HG02970 (cell line): ENCODE measurements at regions not wholly inside any gene's neighbourhood (a gene's known extent, or its start where the extent isn't known, plus 50 kb on each side); places are given as distances from the start of the nearest gene placed in this dataset.

Source experiments
- ATAC-seq: cut with Tn5 transposase; IDR thresholded peaks from one replicate; pipeline ENCODE4 v1.9.1; 2021; ENCODE audit warnings: mild to moderate bottlenecking, moderate library complexity, moderate number of reproducible peaks; ENCODE audit not compliant: unreplicated experiment, low FRiP score

GRCh38 chr3:25119682-25120081 is 308.4 kb upstream of the RARB start:
- ATAC-seq, result no peak

- no peak for ATAC-seq
Measured at GRCh38 chr3:25120665-25121064, 307.4 kb upstream of the RARB start.

- no peak for ATAC-seq
Measured at GRCh38 chr3:25125201-25125600, 302.9 kb upstream of the RARB start.

GRCh38 chr3:25128735-25129134 is 299.3 kb upstream of the RARB start:
- ATAC-seq, result no peak

GRCh38 chr3:25130724-25131520 is 297.1 kb upstream of the RARB start:
- no peak for ATAC-seq

GRCh38 chr3:25133588-25133987 is 294.5 kb upstream of the RARB start:
- ATAC-seq, result no peak

- no peak for ATAC-seq
Measured at GRCh38 chr3:25137606-25138005, 290.5 kb upstream of the RARB start.

GRCh38 chr3:25139267-25139666 is 288.8 kb upstream of the RARB start:
- ATAC-seq, result no peak

GRCh38 chr3:25142609-25143355 is 285.3 kb upstream of the RARB start:
- no peak for ATAC-seq

- no peak for ATAC-seq
Measured at GRCh38 chr3:25143356-25144025, 284.6 kb upstream of the RARB start.

- ATAC-seq, result no peak
Measured at GRCh38 chr3:25144430-25144829, 283.6 kb upstream of the RARB start.

GRCh38 chr3:25145176-25145575 is 282.9 kb upstream of the RARB start:
- ATAC-seq, result no peak

GRCh38 chr3:25150199-25150598 is 277.9 kb upstream of the RARB start:
- no peak for ATAC-seq

- ATAC-seq, result no peak
Measured at GRCh38 chr3:25151281-25151902, 276.7 kb upstream of the RARB start.

- ATAC-seq, result no peak
Measured at GRCh38 chr3:25151903-25152295, 276.2 kb upstream of the RARB start.

GRCh38 chr3:25153136-25153535 is 274.9 kb upstream of the RARB start:
- no peak for ATAC-seq

- ATAC-seq, result no peak
Measured at GRCh38 chr3:25153561-25153960, 274.5 kb upstream of the RARB start.

GRCh38 chr3:25155652-25156471 is 272.2 kb upstream of the RARB start:
- no peak for ATAC-seq

GRCh38 chr3:25156626-25157025 is 271.4 kb upstream of the RARB start:
- ATAC-seq, result no peak

- no peak for ATAC-seq
Measured at GRCh38 chr3:25165306-25165705, 262.8 kb upstream of the RARB start.
